Spleen (tissue), 11 donors: ENCODE measurements at regions not wholly inside any gene's neighbourhood (a gene's known extent, or its start where the extent isn't known, plus 50 kb on each side); places are given as distances from the start of the nearest gene placed in this dataset.

Experiments used
- DNase-seq: peaks from one replicate; pipeline ENCODE4 v3.0.0-alpha.2; 2020
- H3K27ac ChIP-seq, 8 donors: fragments of 200-600 bp; sonication (generic) in 7 of 8; 1 replicate in 4 of 8; 2 replicates in 4 of 8; pipeline versions ENCODE4 v1.5.0 to v1.8.0; 2016 to 2021; ENCODE audit warnings: inconsistent platforms in 4 of 8, mild to moderate bottlenecking in 4 of 8, moderate library complexity in 1 of 8
- H3K27me3 ChIP-seq, 7 donors: fragments of 200-600 bp; sonication (generic) in 6 of 7; replicated peaks in 1 of 7; 1 replicate in 4 of 7; 2 replicates in 3 of 7; pipeline versions ENCODE4 v1.5.0 to v1.8.0; 2016 to 2021; ENCODE audit warnings: inconsistent platforms in 3 of 7, mild to moderate bottlenecking in 1 of 7
- H3K36me3 ChIP-seq, 6 donors: fragments of 200-600 bp; sonication (generic) in 5 of 6; 1 replicate in 4 of 6; 2 replicates in 2 of 6; pipeline versions ENCODE4 v1.5.0 to v1.8.0; 2016 to 2021; ENCODE audit warnings: inconsistent platforms in 2 of 6
- H3K4me1 ChIP-seq, 6 donors: fragments of 200-600 bp; sonication (generic) in 5 of 6; 1 replicate in 3 of 6; 2 replicates in 3 of 6; pipeline versions ENCODE4 v1.5.0 to v1.8.0; 2016 to 2021; ENCODE audit warnings: inconsistent platforms in 3 of 6
- H3K4me3 ChIP-seq, 8 donors: fragments of 200-600 bp; sonication (generic) in 7 of 8; 1 replicate in 4 of 8; 2 replicates in 4 of 8; pipeline versions ENCODE4 v1.5.0 to v1.8.0; 2016 to 2021; ENCODE audit warnings: inconsistent platforms in 4 of 8, mild to moderate bottlenecking in 4 of 8, moderate library complexity in 2 of 8
- H3K9me3 ChIP-seq, 8 donors: fragments of 200-600 bp; sonication (generic) in 7 of 8; 1 replicate in 4 of 8; 2 replicates in 4 of 8; pipeline versions ENCODE4 v1.5.0 to v1.8.0; 2016 to 2021; ENCODE audit warnings: inconsistent platforms in 4 of 8
- POLR2A ChIP-seq, 3 donors: fragments of 450-650 bp; IDR thresholded peaks; one replicate each; pipeline ENCODE4 v1.5.1; 2017; ENCODE audit warnings: antibody characterized with exemption in 3 of 3, mild to moderate bottlenecking in 1 of 3
- POLR2AphosphoS5 ChIP-seq, 3 donors: sonication (generic); formaldehyde crosslinking; IDR thresholded peaks; one replicate each; pipeline ENCODE4 v1.5.1; 2017; ENCODE audit warnings: antibody characterized with exemption in 3 of 3
- WGBS, 5 donors: extraction: QIAGEN DNeasy Blood & Tissue Kit in 3 of 5; methylation state at CpG; one replicate each; pipeline versions ENCODE4 v1.1.5 to v1.1.7; 2013 to 2018; 5-methylcytosine and 5-hydroxymethylcytosine counted together
- intact Hi-C: fragments of 100-400 bp; cut with DNase I; formaldehyde crosslinking; loops from one replicate; pipeline ENCODE4 v1.15.0; 2023; ENCODE audit warnings: low total_unique reads
- TF ChIP-seq, protein P1 (sequence below), 11 experiments: fragments of 200-600 bp in 7 of 11; fragments of 450-650 bp in 4 of 11; sonication (generic) in 4 of 11; IDR thresholded peaks in 8 of 11; conservative IDR thresholded peaks in 3 of 11; 1 replicate in 7 of 11; 2 replicates in 4 of 11; pipeline versions ENCODE4 v1.4.0 to v1.8.0; 2016 to 2021; ENCODE audit warnings: antibody characterized with exemption in 11 of 11, inconsistent platforms in 4 of 11, mild to moderate bottlenecking in 1 of 11
- donor health status: healthy with polysubstance abuse.
- donor health status: DM: no; HTN: no; CAD: no; lungs with moderate emphysema.
- donor health status: DM: no; HTN: no; CAD: no.
- donor health status: Bipolar disorder and iron deficiency.
- donor health status: healthy.
- donor health status: DM: no; HTN: no; CAD: no.
- donor health status: DM: yes; HTN: yes; CAD: no.

DNA sequence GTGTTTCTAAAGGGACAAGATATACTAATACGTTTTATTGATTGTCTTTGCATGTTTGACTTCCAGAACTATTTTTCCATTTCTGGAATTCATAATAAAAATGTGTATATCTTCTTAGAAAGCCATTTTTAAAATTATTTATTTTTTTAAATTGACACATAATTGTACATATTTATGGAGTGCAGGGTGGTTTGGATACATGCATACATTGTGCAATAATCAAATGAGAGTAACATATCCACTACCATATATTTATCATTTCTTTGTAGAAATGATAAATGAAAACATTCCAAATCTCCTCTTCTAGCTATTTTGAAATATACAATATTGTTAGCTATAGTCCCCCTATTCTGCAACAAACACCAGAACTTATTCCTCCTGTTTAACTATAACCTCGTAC lies 156.5 kb upstream of the ABI3BP start:
- H3K9me3 ChIP-seq: no peaks in the 10 kb centered on the region
- no peak overlapping the region for H3K4me3 ChIP-seq
- peaks cover 0 to 4% (median 0%) of the 10 kb centered on the region in 7 donors for H3K27me3 ChIP-seq
- intact Hi-C loops: no loop called here
- no peaks in the 10 kb centered on the region for H3K36me3 ChIP-seq
- no peak overlapping the region for H3K27ac ChIP-seq
- 60 to 87% (median 86%) methylated on average over 2 of the region's 2 CpGs for WGBS, 5 donors
- TF ChIP-seq, protein P1, sequence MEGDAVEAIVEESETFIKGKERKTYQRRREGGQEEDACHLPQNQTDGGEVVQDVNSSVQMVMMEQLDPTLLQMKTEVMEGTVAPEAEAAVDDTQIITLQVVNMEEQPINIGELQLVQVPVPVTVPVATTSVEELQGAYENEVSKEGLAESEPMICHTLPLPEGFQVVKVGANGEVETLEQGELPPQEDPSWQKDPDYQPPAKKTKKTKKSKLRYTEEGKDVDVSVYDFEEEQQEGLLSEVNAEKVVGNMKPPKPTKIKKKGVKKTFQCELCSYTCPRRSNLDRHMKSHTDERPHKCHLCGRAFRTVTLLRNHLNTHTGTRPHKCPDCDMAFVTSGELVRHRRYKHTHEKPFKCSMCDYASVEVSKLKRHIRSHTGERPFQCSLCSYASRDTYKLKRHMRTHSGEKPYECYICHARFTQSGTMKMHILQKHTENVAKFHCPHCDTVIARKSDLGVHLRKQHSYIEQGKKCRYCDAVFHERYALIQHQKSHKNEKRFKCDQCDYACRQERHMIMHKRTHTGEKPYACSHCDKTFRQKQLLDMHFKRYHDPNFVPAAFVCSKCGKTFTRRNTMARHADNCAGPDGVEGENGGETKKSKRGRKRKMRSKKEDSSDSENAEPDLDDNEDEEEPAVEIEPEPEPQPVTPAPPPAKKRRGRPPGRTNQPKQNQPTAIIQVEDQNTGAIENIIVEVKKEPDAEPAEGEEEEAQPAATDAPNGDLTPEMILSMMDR (IDR thresholded peaks at IDR 0.05 in 8 of 11, conservative IDR thresholded peaks at IDR 0.05 in 3 of 11): no peak
- no peak for TF ChIP-seq POLR2AphosphoS5 (IDR thresholded peaks at IDR 0.05)
- no peak for TF ChIP-seq POLR2A (IDR thresholded peaks at IDR 0.05)
- H3K4me1 ChIP-seq: no peaks in the 10 kb centered on the region
- DNase-seq: no peak

- 53 to 85% (median 75%) methylated on average over 1 of the region's 1 CpG for WGBS, 5 donors
- no peak for DNase-seq
These were observed 156.0 kb upstream of the ABI3BP start for GRCh38 chr3:101149251-101149650.

GRCh38 chr3:101148001-101148400 lies 154.8 kb upstream of the ABI3BP start:
- H3K27ac ChIP-seq: no peak overlapping the region
- TF ChIP-seq POLR2AphosphoS5 (IDR thresholded peaks at IDR 0.05) (no peak), POLR2A (IDR thresholded peaks at IDR 0.05) (no peak)
- TF ChIP-seq, protein P1 (IDR thresholded peaks at IDR 0.05 in 8 of 11, conservative IDR thresholded peaks at IDR 0.05 in 3 of 11): no peak
- no peak for DNase-seq
- intact Hi-C loops: no loop called here
- H3K36me3 ChIP-seq: no peaks in the 10 kb centered on the region
- 58 to 82% (median 69%) methylated on average over 3 of the region's 3 CpGs for WGBS, 5 donors
- H3K9me3 ChIP-seq: no peaks in the 10 kb centered on the region
- no peak overlapping the region for H3K4me3 ChIP-seq
- no peaks in the 10 kb centered on the region for H3K4me1 ChIP-seq
- peaks cover 0 to 4% (median 0%) of the 10 kb centered on the region in 7 donors for H3K27me3 ChIP-seq

More at GRCh38 chr3:101149251-101149650, 156.0 kb upstream of the ABI3BP start:
- Histone ChIP-seq H3K9me3 (no peaks in the 10 kb centered on the region), H3K27me3 (peaks cover 0 to 4% (median 0%) of the 10 kb centered on the region in 7 donors), H3K4me1 (no peaks in the 10 kb centered on the region), H3K4me3 (no peak overlapping the region), H3K27ac (no peak overlapping the region), H3K36me3 (no peaks in the 10 kb centered on the region)
- TF ChIP-seq POLR2A (IDR thresholded peaks at IDR 0.05) (no peak), POLR2AphosphoS5 (IDR thresholded peaks at IDR 0.05) (no peak)
- TF ChIP-seq, protein P1 (IDR thresholded peaks at IDR 0.05 in 8 of 11, conservative IDR thresholded peaks at IDR 0.05 in 3 of 11): no peak
- intact Hi-C loops: no loop called here

- H3K9me3 ChIP-seq: no peaks in the 10 kb centered on the region
- H3K4me3 ChIP-seq: no peak overlapping the region
- DNase-seq: no peak
- intact Hi-C loops: no loop called here
- 51 to 82% (median 62%) methylated on average over 2 of the region's 2 CpGs for WGBS, 5 donors
- H3K27me3 ChIP-seq: peaks cover 0 to 4% (median 0%) of the 10 kb centered on the region in 7 donors
- no peaks in the 10 kb centered on the region for H3K4me1 ChIP-seq
- no peaks in the 10 kb centered on the region for H3K36me3 ChIP-seq
- no peak overlapping the region for H3K27ac ChIP-seq
- TF ChIP-seq POLR2AphosphoS5 (IDR thresholded peaks at IDR 0.05) (no peak), POLR2A (IDR thresholded peaks at IDR 0.05) (no peak)
- TF ChIP-seq, protein P1 (IDR thresholded peaks at IDR 0.05 in 8 of 11, conservative IDR thresholded peaks at IDR 0.05 in 3 of 11): no peak
These were observed 153.7 kb upstream of the ABI3BP start for GRCh38 chr3:101146946-101147345.
